ENCODE measurements at regions not wholly inside any gene's neighbourhood (a gene's known extent, or its start where the extent isn't known, plus 50 kb on each side); places are given as distances from the start of the nearest gene placed in this dataset.

- TF ChIP-seq, protein P1, sequence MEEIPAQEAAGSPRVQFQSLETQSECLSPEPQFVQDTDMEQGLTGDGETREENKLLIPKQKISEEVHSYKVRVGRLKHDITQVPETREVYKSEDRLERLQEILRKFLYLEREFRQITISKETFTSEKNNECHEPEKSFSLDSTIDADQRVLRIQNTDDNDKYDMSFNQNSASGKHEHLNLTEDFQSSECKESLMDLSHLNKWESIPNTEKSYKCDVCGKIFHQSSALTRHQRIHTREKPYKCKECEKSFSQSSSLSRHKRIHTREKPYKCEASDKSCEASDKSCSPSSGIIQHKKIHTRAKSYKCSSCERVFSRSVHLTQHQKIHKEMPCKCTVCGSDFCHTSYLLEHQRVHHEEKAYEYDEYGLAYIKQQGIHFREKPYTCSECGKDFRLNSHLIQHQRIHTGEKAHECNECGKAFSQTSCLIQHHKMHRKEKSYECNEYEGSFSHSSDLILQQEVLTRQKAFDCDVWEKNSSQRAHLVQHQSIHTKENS (CRISPR knock-in tag; IDR thresholded peaks at IDR 0.05) = no peak
- TF ChIP-seq CEBPZ (IDR thresholded peaks at IDR 0.05; ENCODE audit: borderline replicate concordance, low read depth, low read length) = no peak
- TF ChIP-seq, protein P2, sequence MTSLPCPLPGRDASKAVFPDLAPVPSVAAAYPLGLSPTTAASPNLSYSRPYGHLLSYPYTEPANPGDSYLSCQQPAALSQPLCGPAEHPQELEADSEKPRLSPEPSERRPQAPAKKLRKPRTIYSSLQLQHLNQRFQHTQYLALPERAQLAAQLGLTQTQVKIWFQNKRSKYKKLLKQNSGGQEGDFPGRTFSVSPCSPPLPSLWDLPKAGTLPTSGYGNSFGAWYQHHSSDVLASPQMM (CRISPR knock-in tag; IDR thresholded peaks at IDR 0.05) = no peak
- no peak for TF ChIP-seq RBBP5 (IDR thresholded peaks at IDR 0.05; ENCODE audit: borderline replicate concordance, insufficient read depth, low read length, poor library complexity, severe bottlenecking)
- peak; percentile 69 for TF ChIP-seq SMAD4 (CRISPR knock-in tag; conservative IDR thresholded peaks at IDR 0.05)
- peak; percentile 64 for TF ChIP-seq ELF1 (tag; IDR thresholded peaks at IDR 0.05)
- 0 out of 2 replicates have a peak, but pooled peaks have one; percentile 9 for TF ChIP-seq USF2 (CRISPR knock-in tag; IDR thresholded peaks at IDR 0.05)
- TF ChIP-seq, protein P3, sequence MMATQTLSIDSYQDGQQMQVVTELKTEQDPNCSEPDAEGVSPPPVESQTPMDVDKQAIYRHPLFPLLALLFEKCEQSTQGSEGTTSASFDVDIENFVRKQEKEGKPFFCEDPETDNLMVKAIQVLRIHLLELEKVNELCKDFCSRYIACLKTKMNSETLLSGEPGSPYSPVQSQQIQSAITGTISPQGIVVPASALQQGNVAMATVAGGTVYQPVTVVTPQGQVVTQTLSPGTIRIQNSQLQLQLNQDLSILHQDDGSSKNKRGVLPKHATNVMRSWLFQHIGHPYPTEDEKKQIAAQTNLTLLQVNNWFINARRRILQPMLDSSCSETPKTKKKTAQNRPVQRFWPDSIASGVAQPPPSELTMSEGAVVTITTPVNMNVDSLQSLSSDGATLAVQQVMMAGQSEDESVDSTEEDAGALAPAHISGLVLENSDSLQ (IDR thresholded peaks at IDR 0.05) = no peak
- 0 out of 2 replicates have a peak, but pooled peaks have one; percentile 23 for TF ChIP-seq THRA (IDR thresholded peaks at IDR 0.05)
- TF ChIP-seq ZFP36 (IDR thresholded peaks at IDR 0.05; ENCODE audit: low read depth, low read length, partially characterized antibody) = peak; percentile 8
- no peak for TF ChIP-seq NFIX (CRISPR knock-in tag; IDR thresholded peaks at IDR 0.05; ENCODE audit: low read depth)
- no peak for TF ChIP-seq ZEB2 (IDR thresholded peaks at IDR 0.05)
- TF ChIP-seq MBD1 (CRISPR knock-in tag; IDR thresholded peaks at IDR 0.05) = no peak
- peak; percentile 34; the same call in 1 of the 2 replicates for TF ChIP-seq DMBX1 (CRISPR knock-in tag; IDR thresholded peaks at IDR 0.05; ENCODE audit: borderline replicate concordance)
Measured at GRCh38 chr6:134510920-134511319, 193.0 kb upstream of the SGK1 start (continued).
